Osteoblast (primary cell): ENCODE measurements at regions not wholly inside any gene's neighbourhood (a gene's known extent, or its start where the extent isn't known, plus 50 kb on each side); places are given as distances from the start of the nearest gene placed in this dataset.

ENCODE experiments used
- DNase-seq: peaks from one replicate; pipeline ENCODE4 v3.0.0; 2011; ENCODE audit warnings: low spot score, mixed read lengths; ENCODE audit not compliant: insufficient read length; ENCODE audit errors: missing footprints
- H2AFZ ChIP-seq: 2 replicates; pipeline ENCODE4 v1.6.0; 2011; ENCODE audit warnings: mild to moderate bottlenecking, low read length
- H3K27ac ChIP-seq: 2 replicates; pipeline ENCODE4 v1.5.1; 2011; ENCODE audit warnings: mild to moderate bottlenecking, low read depth, low read length, moderate library complexity
- H3K27me3 ChIP-seq: 2 replicates; pipeline ENCODE4 v1.6.0; 2012; ENCODE audit warnings: mild to moderate bottlenecking, control low read depth, inconsistent platforms, low read length, moderate library complexity; ENCODE audit not compliant: insufficient read depth
- H3K36me3 ChIP-seq: 2 replicates; pipeline ENCODE4 v1.5.1; 2011; ENCODE audit warnings: mild to moderate bottlenecking, low read length, control low read depth, moderate library complexity; ENCODE audit not compliant: insufficient read depth
- H3K4me1 ChIP-seq: 2 replicates; pipeline ENCODE4 v1.5.1; 2011; ENCODE audit warnings: mild to moderate bottlenecking, low read length, control low read depth, moderate library complexity; ENCODE audit not compliant: insufficient read depth
- H3K4me2 ChIP-seq: 2 replicates; pipeline ENCODE4 v1.6.0; 2011; ENCODE audit warnings: mild to moderate bottlenecking, low read length; ENCODE audit not compliant: insufficient read depth
- H3K4me3 ChIP-seq: fragments of 200-600 bp; sonication (generic); 3 replicates; pipeline ENCODE4 v1.5.1; 2012; ENCODE audit warnings: mild to moderate bottlenecking, low read length, inconsistent platforms; ENCODE audit not compliant: insufficient read depth
- H3K79me2 ChIP-seq: 2 replicates; pipeline ENCODE4 v1.6.0; 2012; ENCODE audit warnings: mild to moderate bottlenecking, low read length, control low read depth, inconsistent platforms; ENCODE audit not compliant: insufficient read depth
- H3K9me3 ChIP-seq: 2 replicates; pipeline ENCODE4 v1.5.1; 2011; ENCODE audit warnings: low read depth, low read length, control low read depth
- H4K20me1 ChIP-seq: 2 replicates; pipeline ENCODE4 v1.6.0; 2012; ENCODE audit warnings: mild to moderate bottlenecking, low read length, control low read depth; ENCODE audit not compliant: insufficient read depth
- TF ChIP-seq, protein P1 (sequence below): IDR thresholded peaks from 2 replicates; pipeline ENCODE4 v1.5.1; 2011; ENCODE audit warnings: mild to moderate bottlenecking, low read depth, low read length, moderate library complexity; ENCODE audit errors: extremely low read depth

- Histone ChIP-seq H3K4me1 (no peaks in the 10 kb centered on the region), H3K4me3 (no peak overlapping the region), H3K4me2 (no peak overlapping the region), H3K27ac (no peak overlapping the region), H3K36me3 (no peaks in the 10 kb centered on the region), H3K9me3 (peaks cover 7% of the 10 kb centered on the region), H4K20me1 (no peaks in the 10 kb centered on the region), H2AFZ (no peak overlapping the region), H3K79me2 (no peaks in the 10 kb centered on the region), H3K27me3 (no peaks in the 10 kb centered on the region)
- no peak for DNase-seq
- TF ChIP-seq, protein P1, sequence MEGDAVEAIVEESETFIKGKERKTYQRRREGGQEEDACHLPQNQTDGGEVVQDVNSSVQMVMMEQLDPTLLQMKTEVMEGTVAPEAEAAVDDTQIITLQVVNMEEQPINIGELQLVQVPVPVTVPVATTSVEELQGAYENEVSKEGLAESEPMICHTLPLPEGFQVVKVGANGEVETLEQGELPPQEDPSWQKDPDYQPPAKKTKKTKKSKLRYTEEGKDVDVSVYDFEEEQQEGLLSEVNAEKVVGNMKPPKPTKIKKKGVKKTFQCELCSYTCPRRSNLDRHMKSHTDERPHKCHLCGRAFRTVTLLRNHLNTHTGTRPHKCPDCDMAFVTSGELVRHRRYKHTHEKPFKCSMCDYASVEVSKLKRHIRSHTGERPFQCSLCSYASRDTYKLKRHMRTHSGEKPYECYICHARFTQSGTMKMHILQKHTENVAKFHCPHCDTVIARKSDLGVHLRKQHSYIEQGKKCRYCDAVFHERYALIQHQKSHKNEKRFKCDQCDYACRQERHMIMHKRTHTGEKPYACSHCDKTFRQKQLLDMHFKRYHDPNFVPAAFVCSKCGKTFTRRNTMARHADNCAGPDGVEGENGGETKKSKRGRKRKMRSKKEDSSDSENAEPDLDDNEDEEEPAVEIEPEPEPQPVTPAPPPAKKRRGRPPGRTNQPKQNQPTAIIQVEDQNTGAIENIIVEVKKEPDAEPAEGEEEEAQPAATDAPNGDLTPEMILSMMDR = no peak
These were observed 1293.4 kb upstream of the NCAM2 start for GRCh38 chr21:19704832-19705231.

- Histone ChIP-seq H3K4me2 (no peak overlapping the region), H3K4me1 (no peaks in the 10 kb centered on the region), H2AFZ (no peak overlapping the region), H3K79me2 (no peaks in the 10 kb centered on the region), H3K27ac (no peak overlapping the region), H3K9me3 (peaks cover 5% of the 10 kb centered on the region), H3K36me3 (no peaks in the 10 kb centered on the region), H3K27me3 (no peaks in the 10 kb centered on the region), H3K4me3 (no peak overlapping the region), H4K20me1 (no peaks in the 10 kb centered on the region)
- DNase-seq = no peak
- TF ChIP-seq, protein P1 = no peak
These were observed 1285.8 kb upstream of the NCAM2 start for GRCh38 chr21:19712441-19712840.

GRCh38 chr21:19713313-19713712, 1284.9 kb upstream of the NCAM2 start:
- Histone ChIP-seq H3K4me2 (no peak overlapping the region), H3K4me1 (no peaks in the 10 kb centered on the region), H2AFZ (no peak overlapping the region), H3K36me3 (no peaks in the 10 kb centered on the region), H3K27ac (no peak overlapping the region), H4K20me1 (no peaks in the 10 kb centered on the region), H3K79me2 (no peaks in the 10 kb centered on the region), H3K9me3 (peaks cover 5% of the 10 kb centered on the region), H3K27me3 (no peaks in the 10 kb centered on the region), H3K4me3 (no peak overlapping the region)
- TF ChIP-seq, protein P1 = no peak
- DNase-seq = no peak

DNA sequence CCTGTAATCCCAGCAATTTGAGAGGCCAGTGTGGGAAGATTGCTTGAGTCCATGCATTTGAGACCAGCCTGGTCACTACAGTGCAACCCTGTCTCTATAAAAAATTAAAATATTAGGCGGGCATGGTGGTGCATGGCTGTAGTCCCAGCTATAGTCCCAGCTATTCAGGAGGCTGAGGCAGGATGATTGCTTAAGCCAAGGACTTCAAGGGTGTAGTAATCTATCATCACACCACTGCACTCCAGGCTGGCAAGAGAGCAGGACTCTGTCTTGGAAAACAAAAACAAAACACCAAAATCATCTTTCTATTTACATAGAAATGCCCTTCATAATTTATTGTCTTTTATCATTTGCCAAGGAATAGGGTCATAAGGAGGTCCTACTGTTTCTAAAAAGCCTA, 1274.1 kb upstream of the NCAM2 start:
- Histone ChIP-seq H3K4me3 (no peak overlapping the region), H3K4me2 (no peak overlapping the region), H3K4me1 (no peaks in the 10 kb centered on the region), H2AFZ (no peak overlapping the region), H3K79me2 (no peaks in the 10 kb centered on the region), H4K20me1 (no peaks in the 10 kb centered on the region), H3K36me3 (no peaks in the 10 kb centered on the region), H3K9me3 (peaks cover 2% of the 10 kb centered on the region), H3K27ac (no peak overlapping the region), H3K27me3 (no peaks in the 10 kb centered on the region)
- DNase-seq = no peak
- TF ChIP-seq, protein P1 = no peak
